Glutamatergic neuron (in vitro differentiated cells): ENCODE measurements at regions not wholly inside any gene's neighbourhood (a gene's known extent, or its start where the extent isn't known, plus 50 kb on each side); places are given as distances from the start of the nearest gene placed in this dataset.

ENCODE experiments used
- DNase-seq: peaks from one replicate; pipeline ENCODE4 v3.0.0; 2022
- H3K27ac Mint-ChIP-seq: one replicate; pipeline ENCODE4 v1.8.0; 2020; ENCODE audit warnings: mild to moderate bottlenecking, mixed read lengths, inconsistent platforms; ENCODE audit not compliant: unreplicated experiment
- H3K27me3 Mint-ChIP-seq: one replicate; pipeline ENCODE4 v1.8.0; 2020; ENCODE audit warnings: mild to moderate bottlenecking, moderate library complexity, mixed read lengths, inconsistent platforms; ENCODE audit not compliant: unreplicated experiment
- H3K36me3 Mint-ChIP-seq: one replicate; pipeline ENCODE4 v1.8.0; 2020; ENCODE audit warnings: mild to moderate bottlenecking, mixed read lengths, inconsistent platforms; ENCODE audit not compliant: unreplicated experiment
- H3K4me1 Mint-ChIP-seq: one replicate; pipeline ENCODE4 v1.8.0; 2020; ENCODE audit warnings: mild to moderate bottlenecking, low read depth, mixed read lengths, inconsistent platforms; ENCODE audit not compliant: unreplicated experiment
- H3K4me3 Mint-ChIP-seq: one replicate; pipeline ENCODE4 v1.8.0; 2020; ENCODE audit warnings: mild to moderate bottlenecking, mixed read lengths, inconsistent platforms; ENCODE audit not compliant: unreplicated experiment
- H3K9me3 Mint-ChIP-seq: one replicate; pipeline ENCODE4 v1.8.0; 2020; ENCODE audit warnings: mild to moderate bottlenecking, moderate library complexity, mixed read lengths, inconsistent platforms; ENCODE audit not compliant: unreplicated experiment
- TF ChIP-seq, protein P1 (sequence below): fragments of 200-600 bp; sonication (generic); IDR thresholded peaks from one replicate; pipeline ENCODE4 v1.5.0; 2021; ENCODE audit not compliant: partially characterized antibody, unreplicated experiment

- no peaks in the 10 kb centered on the region for H3K27me3 Mint-ChIP-seq
- TF ChIP-seq, protein P1, sequence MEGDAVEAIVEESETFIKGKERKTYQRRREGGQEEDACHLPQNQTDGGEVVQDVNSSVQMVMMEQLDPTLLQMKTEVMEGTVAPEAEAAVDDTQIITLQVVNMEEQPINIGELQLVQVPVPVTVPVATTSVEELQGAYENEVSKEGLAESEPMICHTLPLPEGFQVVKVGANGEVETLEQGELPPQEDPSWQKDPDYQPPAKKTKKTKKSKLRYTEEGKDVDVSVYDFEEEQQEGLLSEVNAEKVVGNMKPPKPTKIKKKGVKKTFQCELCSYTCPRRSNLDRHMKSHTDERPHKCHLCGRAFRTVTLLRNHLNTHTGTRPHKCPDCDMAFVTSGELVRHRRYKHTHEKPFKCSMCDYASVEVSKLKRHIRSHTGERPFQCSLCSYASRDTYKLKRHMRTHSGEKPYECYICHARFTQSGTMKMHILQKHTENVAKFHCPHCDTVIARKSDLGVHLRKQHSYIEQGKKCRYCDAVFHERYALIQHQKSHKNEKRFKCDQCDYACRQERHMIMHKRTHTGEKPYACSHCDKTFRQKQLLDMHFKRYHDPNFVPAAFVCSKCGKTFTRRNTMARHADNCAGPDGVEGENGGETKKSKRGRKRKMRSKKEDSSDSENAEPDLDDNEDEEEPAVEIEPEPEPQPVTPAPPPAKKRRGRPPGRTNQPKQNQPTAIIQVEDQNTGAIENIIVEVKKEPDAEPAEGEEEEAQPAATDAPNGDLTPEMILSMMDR, result no peak
- no peak for DNase-seq
- H3K36me3 Mint-ChIP-seq, result no peaks in the 10 kb centered on the region
- H3K4me1 Mint-ChIP-seq, result no peaks in the 10 kb centered on the region
- no peaks in the 10 kb centered on the region for H3K9me3 Mint-ChIP-seq
- H3K27ac Mint-ChIP-seq, result no peak overlapping the region
- H3K4me3 Mint-ChIP-seq, result no peak overlapping the region
These were observed 1170.0 kb upstream of the CDH9 start for GRCh38 chr5:28208356-28208755.

- peaks cover 3% of the 10 kb centered on the region for H3K9me3 Mint-ChIP-seq
- H3K4me1 Mint-ChIP-seq, result peaks cover 18% of the 10 kb centered on the region
- H3K36me3 Mint-ChIP-seq, result no peaks in the 10 kb centered on the region
- no peak overlapping the region for H3K4me3 Mint-ChIP-seq
- TF ChIP-seq, protein P1, result no peak
- DNase-seq, result no peak
- no peaks in the 10 kb centered on the region for H3K27me3 Mint-ChIP-seq
- no peak overlapping the region for H3K27ac Mint-ChIP-seq
These were observed 1151.6 kb upstream of the CDH9 start for GRCh38 chr5:28190011-28190410.

- no peak overlapping the region for H3K4me3 Mint-ChIP-seq
- DNase-seq, result no peak
- no peaks in the 10 kb centered on the region for H3K36me3 Mint-ChIP-seq
- H3K27ac Mint-ChIP-seq, result no peak overlapping the region
- no peaks in the 10 kb centered on the region for H3K27me3 Mint-ChIP-seq
- H3K4me1 Mint-ChIP-seq, result no peaks in the 10 kb centered on the region
- peaks cover 2% of the 10 kb centered on the region for H3K9me3 Mint-ChIP-seq
- TF ChIP-seq, protein P1, result no peak
These were observed 1136.3 kb upstream of the CDH9 start for GRCh38 chr5:28174691-28175090.

GRCh38 chr5:28165096-28165495, 1126.7 kb upstream of the CDH9 start:
- Mint-ChIP-seq H3K27me3 (no peaks in the 10 kb centered on the region), H3K36me3 (no peaks in the 10 kb centered on the region), H3K27ac (no peak overlapping the region), H3K4me3 (no peak overlapping the region), H3K9me3 (no peaks in the 10 kb centered on the region), H3K4me1 (no peaks in the 10 kb centered on the region)
- TF ChIP-seq, protein P1, result no peak
- DNase-seq, result no peak

- Mint-ChIP-seq H3K27me3 (no peaks in the 10 kb centered on the region), H3K36me3 (no peaks in the 10 kb centered on the region), H3K4me1 (no peaks in the 10 kb centered on the region), H3K9me3 (peaks cover 2% of the 10 kb centered on the region), H3K27ac (no peak overlapping the region), H3K4me3 (no peak overlapping the region)
- TF ChIP-seq, protein P1, result no peak
- DNase-seq, result no peak
These were observed 1126.2 kb upstream of the CDH9 start for GRCh38 chr5:28164568-28164967.
